ENCODE measurements at regions not wholly inside any gene's neighbourhood (a gene's known extent, or its start where the extent isn't known, plus 50 kb on each side); places are given as distances from the start of the nearest gene placed in this dataset.

DNA sequence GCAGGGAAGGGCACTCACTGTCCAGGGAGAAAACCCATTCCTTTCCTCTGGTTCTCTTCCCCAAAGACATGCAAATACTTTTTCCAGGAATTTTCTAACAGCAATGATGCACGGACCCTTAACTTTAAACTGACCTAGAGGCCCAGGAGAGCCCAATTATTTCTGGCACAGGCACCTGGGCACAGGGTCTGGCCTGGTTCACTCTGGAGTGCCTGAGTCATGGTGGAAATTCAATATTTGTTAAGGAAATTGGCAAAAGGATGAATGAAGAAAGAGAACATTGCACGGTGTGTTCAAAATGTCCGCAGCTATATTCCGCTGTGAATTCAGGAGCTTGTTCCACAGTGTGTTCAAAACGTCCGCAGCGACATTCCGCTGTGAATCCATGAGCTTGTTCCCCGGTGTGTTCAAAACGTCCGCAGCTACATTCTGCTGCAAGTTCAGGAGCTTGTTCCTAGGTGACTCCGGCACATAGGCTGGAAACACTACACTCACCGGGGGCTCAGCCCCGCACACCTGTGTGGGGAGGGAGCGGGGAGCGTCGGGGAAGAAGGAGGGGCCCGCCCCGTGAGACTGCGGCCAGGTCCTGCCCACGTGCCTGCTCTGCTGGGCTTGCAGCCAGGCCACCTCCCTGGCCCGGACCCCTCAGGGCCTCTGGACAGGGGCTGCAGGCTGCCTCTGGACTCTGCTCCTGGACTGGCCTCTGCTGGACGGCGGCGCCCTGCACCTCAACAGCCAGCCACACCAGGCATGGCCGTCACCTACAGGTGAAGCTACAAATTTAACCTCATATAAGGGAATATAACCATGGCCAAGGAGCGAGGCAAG is 72.0 kb upstream of the FAM20C start:
- Histone ChIP-seq H3K4me1 (peaks cover 32 to 51% (median 39%) of the 10 kb centered on the region in 4 donors), H3K36me3 (no peaks in the 10 kb centered on the region), H3K9me3 (no peaks in the 10 kb centered on the region), H3K4me3 (no peak overlapping the region), H3K27me3 (peaks cover 0 to 5% (median 0%) of the 10 kb centered on the region in 3 donors), H3K27ac (peak overlapping the region; percentile 55 to 85 (median 76))
- intact Hi-C loops (cut with DNase I; ENCODE audit: low total_unique reads): no loop called here
- WGBS, 5 donors: 39 to 59% (median 47%) methylated on average over 19 to 27 of the region's 27 CpGs
- DNase-seq: peak; percentile 64 to 79
- TF ChIP-seq EP300 (IDR thresholded peaks at IDR 0.05): no peak
- TF ChIP-seq, protein P1, sequence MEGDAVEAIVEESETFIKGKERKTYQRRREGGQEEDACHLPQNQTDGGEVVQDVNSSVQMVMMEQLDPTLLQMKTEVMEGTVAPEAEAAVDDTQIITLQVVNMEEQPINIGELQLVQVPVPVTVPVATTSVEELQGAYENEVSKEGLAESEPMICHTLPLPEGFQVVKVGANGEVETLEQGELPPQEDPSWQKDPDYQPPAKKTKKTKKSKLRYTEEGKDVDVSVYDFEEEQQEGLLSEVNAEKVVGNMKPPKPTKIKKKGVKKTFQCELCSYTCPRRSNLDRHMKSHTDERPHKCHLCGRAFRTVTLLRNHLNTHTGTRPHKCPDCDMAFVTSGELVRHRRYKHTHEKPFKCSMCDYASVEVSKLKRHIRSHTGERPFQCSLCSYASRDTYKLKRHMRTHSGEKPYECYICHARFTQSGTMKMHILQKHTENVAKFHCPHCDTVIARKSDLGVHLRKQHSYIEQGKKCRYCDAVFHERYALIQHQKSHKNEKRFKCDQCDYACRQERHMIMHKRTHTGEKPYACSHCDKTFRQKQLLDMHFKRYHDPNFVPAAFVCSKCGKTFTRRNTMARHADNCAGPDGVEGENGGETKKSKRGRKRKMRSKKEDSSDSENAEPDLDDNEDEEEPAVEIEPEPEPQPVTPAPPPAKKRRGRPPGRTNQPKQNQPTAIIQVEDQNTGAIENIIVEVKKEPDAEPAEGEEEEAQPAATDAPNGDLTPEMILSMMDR (IDR thresholded peaks at IDR 0.05): peak in 1 of 7 experiments; percentile 31
- peak in 1 of 3 donors; percentile 30 for TF ChIP-seq POLR2AphosphoS5 (IDR thresholded peaks at IDR 0.05)
- TF ChIP-seq POLR2A (IDR thresholded peaks at IDR 0.05): no peak

GRCh38 chr7:121002-121785 is 71.2 kb upstream of the FAM20C start:
- TF ChIP-seq EP300 (IDR thresholded peaks at IDR 0.05) (no peak), POLR2AphosphoS5 (IDR thresholded peaks at IDR 0.05) (no peak), POLR2A (IDR thresholded peaks at IDR 0.05) (no peak)
- TF ChIP-seq, protein P1 (IDR thresholded peaks at IDR 0.05): no peak
- DNase-seq: peak in 1 of 2 donors; percentile 51
- no peak overlapping the region for H3K4me3 ChIP-seq
- H3K4me1 ChIP-seq: peaks cover 32 to 43% (median 34%) of the 10 kb centered on the region in 4 donors
- peak overlapping the region; percentile 59 to 85 (median 76) for H3K27ac ChIP-seq
- peaks cover 0 to 5% (median 0%) of the 10 kb centered on the region in 3 donors for H3K27me3 ChIP-seq
- intact Hi-C loops (cut with DNase I; ENCODE audit: low total_unique reads): no loop called here
- 54 to 71% (median 57%) methylated on average over 18 of the region's 18 CpGs for WGBS, 5 donors
- no peaks in the 10 kb centered on the region for H3K36me3 ChIP-seq
- no peaks in the 10 kb centered on the region for H3K9me3 ChIP-seq

DNA sequence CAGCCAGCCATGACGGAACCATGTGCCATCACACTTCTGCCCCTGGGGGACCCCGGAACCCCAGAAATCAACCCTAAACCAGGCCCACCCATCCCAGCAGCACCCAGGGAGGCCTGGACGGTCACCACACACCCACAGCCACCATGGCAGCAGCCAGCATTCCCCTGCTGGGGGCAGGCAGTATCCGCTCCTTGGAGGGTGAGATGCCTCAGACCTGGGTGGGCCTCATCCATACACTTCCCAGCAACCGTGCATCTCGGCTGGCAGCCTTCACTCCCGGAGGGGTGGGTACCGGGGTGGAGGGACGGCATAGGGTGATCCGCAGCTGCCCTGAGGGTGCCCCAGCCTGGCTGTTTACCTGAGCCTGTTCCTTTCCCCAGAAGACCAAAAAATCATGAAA is 69.1 kb upstream of the FAM20C start:
- Histone ChIP-seq H3K27ac (no peak overlapping the region), H3K36me3 (no peaks in the 10 kb centered on the region), H3K9me3 (no peaks in the 10 kb centered on the region), H3K4me1 (peaks cover 32 to 38% (median 32%) of the 10 kb centered on the region in 4 donors), H3K4me3 (no peak overlapping the region), H3K27me3 (peaks cover 0 to 5% (median 0%) of the 10 kb centered on the region in 3 donors)
- no peak for DNase-seq
- 78 to 96% (median 92%) methylated on average over 8 to 10 of the region's 10 CpGs for WGBS, 5 donors
- intact Hi-C loops (cut with DNase I; ENCODE audit: low total_unique reads): no loop called here
- TF ChIP-seq EP300 (IDR thresholded peaks at IDR 0.05) (no peak), POLR2AphosphoS5 (IDR thresholded peaks at IDR 0.05) (no peak), POLR2A (IDR thresholded peaks at IDR 0.05) (no peak)
- TF ChIP-seq, protein P1 (IDR thresholded peaks at IDR 0.05): no peak

DNA sequence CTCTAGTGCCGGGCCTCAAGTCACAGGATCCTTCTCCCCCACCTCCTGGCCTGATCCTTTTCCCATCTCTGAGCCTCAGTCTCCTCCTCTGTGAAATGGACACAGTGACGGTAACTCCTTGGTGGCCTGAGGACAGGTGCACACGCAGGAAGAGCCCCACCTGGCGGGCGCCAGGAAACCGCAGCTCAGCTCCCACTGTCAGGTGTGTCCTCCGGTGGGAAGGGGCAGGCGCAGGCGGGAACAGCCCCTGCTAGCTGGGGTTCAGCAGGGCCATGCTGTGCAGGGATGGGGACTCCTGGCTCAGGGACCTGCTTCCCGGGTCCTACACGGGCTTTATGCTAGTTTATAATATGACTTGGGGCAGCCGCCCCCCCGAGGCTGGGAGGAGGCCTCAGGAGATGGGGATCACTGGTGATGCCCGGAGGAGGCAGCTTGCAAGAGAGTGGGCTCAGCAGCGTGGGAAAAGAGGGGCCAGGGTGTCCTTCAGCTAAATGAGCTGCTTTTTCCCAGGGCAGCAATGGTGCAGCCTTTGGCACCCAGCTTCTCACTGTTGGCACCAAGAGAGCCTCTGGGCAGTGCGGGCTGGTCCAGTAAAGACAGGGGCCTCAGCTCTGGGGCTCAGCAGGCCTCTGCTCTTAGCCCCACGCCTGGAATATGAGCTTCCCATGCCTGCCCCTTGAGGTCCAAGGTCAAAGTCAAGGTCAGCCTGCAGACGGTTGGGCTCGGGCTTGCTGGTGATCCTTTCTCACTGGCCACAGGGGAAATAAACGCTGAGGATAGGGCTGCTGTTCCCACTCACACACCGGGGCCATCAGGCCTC is 68.0 kb upstream of the FAM20C start:
- DNase-seq: no peak
- Histone ChIP-seq H3K27me3 (peaks cover 0 to 4% (median 0%) of the 10 kb centered on the region in 3 donors), H3K4me1 (peaks cover 22 to 30% (median 25%) of the 10 kb centered on the region in 4 donors), H3K27ac (no peak overlapping the region), H3K4me3 (no peak overlapping the region), H3K36me3 (no peaks in the 10 kb centered on the region), H3K9me3 (no peaks in the 10 kb centered on the region)
- intact Hi-C loops (cut with DNase I; ENCODE audit: low total_unique reads): no loop called here
- no peak for TF ChIP-seq EP300 (IDR thresholded peaks at IDR 0.05)
- TF ChIP-seq, protein P1 (IDR thresholded peaks at IDR 0.05): no peak
- no peak for TF ChIP-seq POLR2AphosphoS5 (IDR thresholded peaks at IDR 0.05)
- no peak for TF ChIP-seq POLR2A (IDR thresholded peaks at IDR 0.05)
- WGBS, 5 donors: 83 to 89% (median 86%) methylated on average over 20 to 21 of the region's 21 CpGs
